Endothelial cell (in vitro differentiated cells): ENCODE measurements at regions not wholly inside any gene's neighbourhood (a gene's known extent, or its start where the extent isn't known, plus 50 kb on each side); places are given as distances from the start of the nearest gene placed in this dataset.

Source experiments
- DNase-seq: peaks from one replicate; pipeline ENCODE4 v3.0.0; 2021; ENCODE audit warnings: low spot score
- H3K27ac Mint-ChIP-seq: one replicate; pipeline ENCODE4 v1.8.0; 2021; ENCODE audit warnings: mixed read lengths, inconsistent platforms; ENCODE audit not compliant: unreplicated experiment
- H3K27me3 Mint-ChIP-seq: one replicate; pipeline ENCODE4 v1.8.0; 2021; ENCODE audit warnings: mild to moderate bottlenecking, moderate library complexity, mixed read lengths, inconsistent platforms; ENCODE audit not compliant: unreplicated experiment
- H3K36me3 Mint-ChIP-seq: one replicate; pipeline ENCODE4 v1.8.0; 2021; ENCODE audit warnings: mild to moderate bottlenecking, low read depth, mixed read lengths, inconsistent platforms; ENCODE audit not compliant: unreplicated experiment
- H3K4me1 Mint-ChIP-seq: one replicate; pipeline ENCODE4 v1.8.0; 2021; ENCODE audit warnings: mild to moderate bottlenecking, mixed read lengths, inconsistent platforms; ENCODE audit not compliant: unreplicated experiment
- H3K4me3 Mint-ChIP-seq: one replicate; pipeline ENCODE4 v1.8.0; 2021; ENCODE audit warnings: mild to moderate bottlenecking, mixed read lengths, inconsistent platforms; ENCODE audit not compliant: unreplicated experiment
- H3K9me3 Mint-ChIP-seq: one replicate; pipeline ENCODE4 v1.8.0; 2021; ENCODE audit warnings: mixed read lengths, inconsistent platforms; ENCODE audit not compliant: unreplicated experiment
- CTCF ChIP-seq: fragments of 200-600 bp; sonication (generic); IDR thresholded peaks from one replicate; pipeline ENCODE4 v1.5.0; 2021; ENCODE audit warnings: antibody characterized with exemption; ENCODE audit not compliant: unreplicated experiment

DNA sequence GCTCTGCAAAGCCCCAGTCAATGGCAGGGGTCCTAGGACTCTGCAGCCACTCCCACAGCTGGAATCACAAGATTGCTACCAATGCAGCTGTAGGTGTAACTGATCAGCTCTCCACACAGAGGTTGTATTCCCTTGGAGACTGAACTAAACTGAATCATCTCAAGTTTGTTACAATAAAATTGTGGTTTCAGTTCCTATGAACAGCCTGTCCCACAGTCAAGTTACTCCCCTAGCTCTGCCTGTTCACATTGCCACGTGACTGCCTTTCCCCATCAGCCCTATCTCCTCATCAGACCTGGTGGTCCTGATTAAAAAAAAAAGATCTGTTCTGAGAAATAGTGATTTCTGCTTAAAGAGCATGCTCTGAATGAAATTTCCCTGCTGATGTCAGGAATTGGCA is 287.9 kb upstream of the NBEA start:
- H3K4me3 Mint-ChIP-seq, result no peak overlapping the region
- H3K36me3 Mint-ChIP-seq, result no peaks in the 10 kb centered on the region
- no peak for DNase-seq
- no peaks in the 10 kb centered on the region for H3K27me3 Mint-ChIP-seq
- no peak overlapping the region for H3K27ac Mint-ChIP-seq
- no peaks in the 10 kb centered on the region for H3K9me3 Mint-ChIP-seq
- no peaks in the 10 kb centered on the region for H3K4me1 Mint-ChIP-seq
- no peak for TF ChIP-seq CTCF

DNA sequence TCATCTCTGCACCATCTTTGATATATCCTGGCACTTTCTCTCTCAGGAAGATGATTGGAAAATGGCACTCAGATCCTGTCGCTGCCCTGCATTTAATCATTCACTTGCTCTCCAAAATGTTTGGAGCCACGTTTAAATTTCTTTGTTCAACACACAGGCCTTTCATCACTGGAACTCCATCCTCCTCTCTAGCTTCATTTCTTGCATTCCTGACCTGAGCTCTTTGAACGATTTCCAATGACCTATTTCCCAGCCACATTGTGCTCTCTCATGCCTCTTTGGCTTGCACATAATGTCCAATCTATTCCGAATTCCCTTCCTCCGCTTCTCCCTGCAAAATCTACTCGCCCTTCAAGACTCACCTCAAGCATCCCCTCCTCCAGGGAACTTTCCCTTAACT is 287.4 kb upstream of the NBEA start:
- no peak for TF ChIP-seq CTCF
- Mint-ChIP-seq H3K36me3 (no peaks in the 10 kb centered on the region), H3K27me3 (no peaks in the 10 kb centered on the region), H3K27ac (no peak overlapping the region), H3K4me3 (no peak overlapping the region), H3K4me1 (no peaks in the 10 kb centered on the region), H3K9me3 (no peaks in the 10 kb centered on the region)
- DNase-seq, result no peak

- H3K27me3 Mint-ChIP-seq, result peaks cover 2% of the 10 kb centered on the region
Measured at GRCh38 chr13:34655554-34655953, 286.5 kb upstream of the NBEA start.

GRCh38 chr13:34657716-34658115 is 284.4 kb upstream of the NBEA start:
- no peaks in the 10 kb centered on the region for H3K36me3 Mint-ChIP-seq
- H3K4me1 Mint-ChIP-seq, result no peaks in the 10 kb centered on the region
- no peak for DNase-seq
- no peak for TF ChIP-seq CTCF
- H3K27ac Mint-ChIP-seq, result no peak overlapping the region
- peaks cover 2% of the 10 kb centered on the region for H3K27me3 Mint-ChIP-seq
- H3K9me3 Mint-ChIP-seq, result no peaks in the 10 kb centered on the region
- H3K4me3 Mint-ChIP-seq, result no peak overlapping the region

More at GRCh38 chr13:34655554-34655953, 286.5 kb upstream of the NBEA start:
- no peak for DNase-seq
- Mint-ChIP-seq H3K27ac (no peak overlapping the region), H3K4me1 (no peaks in the 10 kb centered on the region), H3K4me3 (no peak overlapping the region), H3K9me3 (no peaks in the 10 kb centered on the region), H3K36me3 (no peaks in the 10 kb centered on the region)
- TF ChIP-seq CTCF, result no peak

GRCh38 chr13:34667286-34668218 is 274.5 kb upstream of the NBEA start:
- Mint-ChIP-seq H3K36me3 (no peaks in the 10 kb centered on the region), H3K27me3 (no peaks in the 10 kb centered on the region), H3K4me1 (no peaks in the 10 kb centered on the region), H3K9me3 (no peaks in the 10 kb centered on the region), H3K27ac (no peak overlapping the region), H3K4me3 (no peak overlapping the region)
- no peak for TF ChIP-seq CTCF
- DNase-seq, result no peak
